NOMO-1 treated with dmso at 0.1 percent for 144 hours (cell line): ENCODE measurements at regions not wholly inside any gene's neighbourhood (a gene's known extent, or its start where the extent isn't known, plus 50 kb on each side); places are given as distances from the start of the nearest gene placed in this dataset.

Experiments
- DNase-seq: peaks from one replicate; lab custom pipeline; 2025; ENCODE audit not compliant: unreplicated experiment; lab: John Stamatoyannopoulos, UW

GRCh38 chr4:58561170-58561569, 1451.0 kb upstream of the IGFBP7 start:
- DNase-seq: no peak

GRCh38 chr4:58560736-58561135, 1450.6 kb upstream of the IGFBP7 start:
- no peak for DNase-seq

DNA sequence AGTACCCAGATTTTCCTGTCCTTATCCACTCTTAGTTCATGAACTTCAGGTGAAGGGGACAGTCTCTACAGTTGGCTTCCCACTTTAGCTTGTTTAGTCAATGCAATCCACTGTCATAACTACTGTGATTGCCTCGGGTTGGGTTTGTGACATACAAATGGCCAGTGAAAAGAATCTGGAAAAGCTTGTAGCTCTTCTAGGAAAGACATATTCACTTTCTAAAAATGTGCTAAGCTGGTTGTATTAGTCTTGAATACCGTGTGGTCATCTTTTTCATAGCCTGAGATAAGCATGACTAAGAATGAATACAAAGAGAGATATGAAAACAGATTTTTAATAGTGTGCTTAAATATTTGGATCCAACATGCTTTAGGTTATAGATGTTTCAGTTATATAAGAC, 1443.5 kb upstream of the IGFBP7 start:
- no peak for DNase-seq

DNA sequence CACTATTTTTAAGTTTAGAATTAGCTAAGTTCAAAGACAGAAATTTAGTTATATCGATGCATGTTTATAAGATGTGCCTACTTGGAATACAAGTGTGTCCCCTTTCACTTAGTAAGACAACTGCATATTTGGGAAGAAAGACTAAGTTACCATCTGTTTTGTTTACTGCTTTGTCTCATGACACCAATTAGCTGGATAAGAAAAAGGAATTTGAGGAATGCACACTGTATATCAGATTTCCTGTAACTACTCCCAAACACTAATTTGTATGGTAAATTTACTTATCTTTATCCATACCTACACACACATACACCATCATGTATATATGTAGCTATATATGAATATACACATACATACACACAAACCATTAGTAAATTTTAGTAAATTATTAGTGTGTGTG, 1442.8 kb upstream of the IGFBP7 start:
- DNase-seq: no peak

- DNase-seq: no peak
Observed at GRCh38 chr4:58551676-58552075, 1441.5 kb upstream of the IGFBP7 start.

DNA sequence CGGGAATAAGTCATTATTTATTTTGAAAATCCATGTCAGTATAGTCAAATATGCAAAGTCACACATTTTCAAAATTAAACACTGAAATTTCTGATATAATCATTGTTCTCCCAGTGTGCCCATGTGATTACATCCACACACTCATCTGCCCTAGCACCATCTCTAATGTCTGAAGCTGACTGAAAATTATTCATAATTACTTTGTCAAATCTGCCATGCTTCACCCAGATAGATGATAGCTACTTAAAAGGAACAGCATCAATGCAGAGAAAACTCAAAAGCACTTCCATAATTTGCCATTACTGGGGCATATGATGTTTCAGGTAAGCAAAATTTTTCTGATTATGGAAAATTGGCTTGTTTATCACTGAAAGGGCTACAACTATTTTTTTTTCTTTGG, 1433.3 kb upstream of the IGFBP7 start:
- no peak for DNase-seq

DNA sequence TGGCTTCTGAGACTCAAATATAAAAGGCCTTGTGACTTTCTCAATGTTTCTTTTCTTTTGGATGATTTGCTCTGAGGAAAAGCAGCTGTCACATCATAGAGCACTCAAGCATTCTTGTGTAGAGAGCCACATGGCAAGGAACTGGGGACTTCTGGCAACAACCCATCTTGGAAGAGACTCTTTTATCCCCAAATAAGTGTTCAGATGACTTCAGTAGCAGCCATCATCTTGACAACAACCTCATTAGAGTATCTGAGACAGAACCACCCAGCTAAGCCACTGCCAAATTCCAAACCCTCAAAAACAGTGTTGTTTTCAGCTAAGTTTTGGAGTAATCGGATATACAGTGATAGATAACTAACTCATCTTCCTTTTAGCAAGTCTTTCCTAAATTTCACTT, 1431.7 kb upstream of the IGFBP7 start:
- DNase-seq: no peak

DNA sequence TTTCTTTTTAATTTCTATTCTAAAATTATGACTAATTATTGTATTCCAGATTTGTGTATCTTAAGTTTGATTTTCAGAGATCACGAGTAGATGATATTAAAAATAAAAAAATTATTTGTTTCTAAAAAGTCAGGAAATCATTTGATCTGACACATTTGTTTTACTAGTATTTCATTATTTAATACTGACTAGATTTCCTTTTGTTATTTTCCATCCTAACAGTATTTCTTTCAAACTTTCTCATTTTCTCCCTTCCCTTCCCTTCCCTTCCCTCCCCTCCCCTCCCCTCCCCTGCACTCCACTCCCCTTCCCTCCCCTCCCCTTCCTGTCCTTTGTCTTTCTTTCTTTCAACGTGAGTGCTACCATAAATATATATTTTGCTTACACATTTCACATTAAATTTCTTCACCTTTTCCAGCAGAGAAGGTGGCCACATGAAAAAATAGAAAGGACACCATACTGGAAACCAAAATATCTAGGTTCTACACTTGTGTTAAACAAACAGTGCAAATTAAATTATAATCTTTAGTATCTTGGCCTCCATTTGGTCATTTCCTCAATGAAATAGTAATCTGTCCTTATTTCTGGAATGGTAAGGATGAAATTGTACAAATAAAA, 1412.7 kb upstream of the IGFBP7 start:
- no peak for DNase-seq

DNA sequence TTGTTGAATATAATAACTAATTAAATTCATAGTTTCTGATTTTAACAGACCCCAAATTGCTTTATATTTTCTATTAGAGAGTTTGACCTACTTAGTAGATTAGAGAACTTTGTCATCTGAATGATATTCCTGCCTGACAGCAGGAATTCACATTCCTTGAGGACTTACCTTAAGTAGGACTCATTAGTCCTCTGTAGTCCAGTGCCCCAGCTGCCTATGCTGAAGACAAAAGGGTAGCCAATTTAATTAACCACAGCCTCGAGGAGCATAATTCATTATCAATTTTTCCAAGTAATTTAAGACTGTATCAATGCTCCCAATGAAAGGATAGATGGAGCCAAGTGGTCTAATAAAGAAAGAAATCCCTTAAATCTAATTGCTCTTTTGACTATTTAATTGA, 1405.0 kb upstream of the IGFBP7 start:
- DNase-seq: no peak

- no peak for DNase-seq
Observed at GRCh38 chr4:58514299-58514698, 1404.1 kb upstream of the IGFBP7 start.

- no peak for DNase-seq
Observed at GRCh38 chr4:58510652-58511051, 1400.5 kb upstream of the IGFBP7 start.

DNA sequence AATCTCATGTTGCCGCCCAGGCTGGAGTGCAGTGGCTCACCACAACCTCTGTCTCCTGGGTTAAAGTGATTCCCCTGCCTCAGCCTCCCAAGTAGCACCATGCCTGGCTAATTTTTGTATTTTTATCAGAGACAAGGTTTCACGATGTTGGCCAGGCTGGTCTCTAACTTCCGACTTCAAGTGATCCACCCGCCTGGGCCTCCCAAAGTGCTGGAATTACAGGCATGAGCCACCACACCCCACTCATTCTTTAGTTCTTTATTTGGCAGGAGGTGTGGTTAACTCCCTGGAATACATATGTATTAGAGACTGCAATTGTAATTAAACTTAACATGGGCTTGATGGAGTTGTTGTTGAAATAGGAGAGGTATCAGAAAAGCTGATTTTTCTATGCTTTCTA, 1396.9 kb upstream of the IGFBP7 start:
- no peak for DNase-seq

GRCh38 chr4:58502839-58503238, 1392.7 kb upstream of the IGFBP7 start:
- no peak for DNase-seq

- DNase-seq: no peak
Observed at GRCh38 chr4:58499182-58499581, 1389.0 kb upstream of the IGFBP7 start.

GRCh38 chr4:58491620-58492019, 1381.4 kb upstream of the IGFBP7 start:
- no peak for DNase-seq

GRCh38 chr4:58477950-58478349, 1367.8 kb upstream of the IGFBP7 start:
- DNase-seq: no peak

DNA sequence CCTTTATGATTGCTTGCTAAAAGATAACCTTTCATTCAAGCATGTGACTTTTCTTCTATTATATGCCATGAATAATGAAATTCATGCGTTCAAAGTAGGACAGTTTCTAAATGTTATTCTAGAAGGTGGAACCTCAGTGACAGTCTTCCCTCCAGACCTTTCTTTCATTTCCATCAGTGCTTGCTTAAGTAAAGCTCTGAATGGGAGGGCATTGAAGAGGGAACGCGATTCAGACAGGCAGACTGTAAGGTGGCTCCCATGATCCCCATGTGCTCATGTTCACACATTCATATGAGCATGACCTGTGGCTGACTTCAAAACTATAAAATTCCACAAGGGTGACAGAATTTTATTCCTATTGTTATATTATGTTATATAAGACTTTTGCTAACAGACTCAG, 1367.3 kb upstream of the IGFBP7 start:
- DNase-seq: no peak

DNA sequence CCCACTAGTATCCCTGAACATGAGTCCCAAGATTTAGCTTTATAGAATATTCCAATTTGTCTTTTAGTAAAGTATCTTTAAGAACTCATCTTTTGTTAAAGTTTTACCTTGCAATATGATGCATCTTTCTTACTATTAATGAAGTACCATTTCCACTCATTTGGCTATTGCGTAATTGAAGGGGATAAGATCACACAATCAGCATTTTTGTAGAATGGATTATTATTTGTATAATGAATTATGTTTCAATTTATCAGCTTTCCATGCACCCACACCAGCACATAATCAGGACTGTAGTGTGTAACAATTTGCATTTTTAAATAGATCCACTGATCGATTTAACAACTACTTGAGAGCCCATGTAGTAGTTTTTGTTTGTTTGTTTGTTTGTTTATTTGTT, 1364.9 kb upstream of the IGFBP7 start:
- DNase-seq: no peak

DNA sequence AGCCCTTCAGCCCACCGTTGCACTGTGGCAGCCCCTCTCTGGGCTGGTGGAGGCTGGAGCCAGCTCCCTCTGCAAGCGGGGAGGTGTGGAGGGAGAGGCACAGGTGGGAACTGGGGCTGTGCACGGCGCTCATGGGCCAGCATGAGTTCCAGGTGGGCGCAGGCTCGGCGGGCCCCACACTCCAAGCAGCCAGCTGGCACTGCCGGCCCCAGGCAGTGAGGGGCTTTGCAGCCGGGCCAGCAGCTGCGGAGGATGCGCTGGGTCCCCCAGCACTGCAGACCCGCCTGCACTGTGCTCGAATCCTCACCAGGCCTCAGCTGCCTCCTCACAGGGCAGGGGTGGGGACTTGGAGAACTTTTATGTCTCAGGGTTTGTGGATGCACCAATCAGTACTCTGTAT, 1354.8 kb upstream of the IGFBP7 start:
- DNase-seq: no peak

DNA sequence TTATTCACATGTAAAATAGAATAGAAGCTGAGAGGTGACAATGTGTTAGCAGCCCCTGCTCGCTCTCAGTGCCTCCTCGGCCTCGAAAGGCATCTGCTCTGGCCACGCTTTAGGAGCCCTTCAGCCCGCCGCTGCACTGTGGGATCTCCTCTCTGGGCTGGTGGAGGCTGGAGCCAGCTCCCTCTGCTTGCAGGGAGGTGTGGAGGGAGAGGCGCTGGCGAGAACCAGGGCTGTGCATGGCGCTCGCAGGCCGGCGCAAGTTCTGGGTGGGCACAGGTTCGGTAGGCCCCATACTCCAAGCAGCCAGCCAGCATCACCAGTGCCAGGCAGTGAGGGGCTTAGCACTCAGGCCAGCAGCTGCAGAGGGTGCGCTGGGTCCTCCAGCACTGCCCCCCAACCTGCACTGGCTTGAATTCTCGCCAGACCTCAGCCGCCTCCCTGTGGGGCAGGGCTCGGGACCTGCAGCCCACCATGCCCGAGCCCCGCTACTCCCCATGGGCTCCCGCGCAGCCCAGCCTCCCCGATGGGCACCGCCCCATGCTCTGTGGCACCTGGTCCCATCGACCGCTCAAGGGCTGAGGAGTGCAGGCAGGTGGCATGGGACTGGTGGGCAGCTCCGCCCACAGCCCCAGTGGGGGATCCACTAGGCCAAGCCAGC, 1346.7 kb upstream of the IGFBP7 start:
- no peak for DNase-seq

- DNase-seq: no peak
Observed at GRCh38 chr4:58453956-58454355, 1343.8 kb upstream of the IGFBP7 start.

DNA sequence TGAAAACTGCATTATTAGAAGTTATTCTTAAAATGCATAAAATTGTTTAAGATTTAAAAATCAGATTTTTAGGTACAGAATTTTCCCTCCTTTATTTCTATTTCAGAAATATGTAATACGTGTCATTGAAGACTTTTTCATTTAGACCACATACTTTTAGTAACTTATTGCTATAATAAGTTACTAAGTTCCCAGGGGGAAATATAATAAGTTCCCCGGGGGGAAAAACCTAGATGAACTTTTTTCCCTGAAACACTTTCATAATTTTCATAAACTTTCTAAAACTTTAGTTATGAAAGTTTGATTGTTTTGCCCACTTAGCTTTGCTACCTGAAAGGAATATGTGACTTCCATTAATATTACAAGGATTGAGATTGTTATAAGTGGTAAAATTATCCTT, 1341.5 kb upstream of the IGFBP7 start:
- no peak for DNase-seq

DNA sequence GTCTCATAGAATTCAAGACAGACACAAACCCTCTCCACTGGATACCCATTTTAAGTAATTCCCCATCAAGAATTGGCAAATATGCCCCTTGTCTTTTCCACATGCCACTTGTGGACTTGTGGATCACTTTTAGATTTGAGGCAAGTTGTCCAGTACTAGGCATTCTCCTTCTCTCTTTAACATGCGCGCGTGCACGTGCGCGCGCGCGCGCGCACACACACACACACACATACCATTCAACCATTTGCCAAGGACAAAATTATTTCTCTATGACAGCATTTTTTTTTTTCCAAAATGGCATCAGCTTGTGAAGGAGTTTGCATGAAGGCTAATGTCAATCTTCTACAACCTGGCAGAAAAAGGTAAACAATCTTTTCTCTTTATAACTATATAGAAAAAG, 1325.7 kb upstream of the IGFBP7 start:
- DNase-seq: no peak
